Uterus (tissue), 2 donors: ENCODE measurements at regions not wholly inside any gene's neighbourhood (a gene's known extent, or its start where the extent isn't known, plus 50 kb on each side); places are given as distances from the start of the nearest gene placed in this dataset.

Experiments used
- POLR2A ChIP-seq, 2 donors: fragments of 450-650 bp; IDR thresholded peaks; one replicate each; pipeline ENCODE4 v1.6.1; 2016; ENCODE audit warnings: antibody characterized with exemption in 2 of 2, mild to moderate bottlenecking in 1 of 2, moderate library complexity in 1 of 2
- TF ChIP-seq, protein P1 (sequence below), 4 experiments: fragments of 200-600 bp in 2 of 4; fragments of 450-650 bp in 2 of 4; sonication (generic) in 2 of 4; IDR thresholded peaks; one replicate each; pipeline ENCODE4 v1.5.1; 2016 to 2019; ENCODE audit warnings: antibody characterized with exemption in 4 of 4, mild to moderate bottlenecking in 2 of 4, moderate library complexity in 1 of 4

DNA sequence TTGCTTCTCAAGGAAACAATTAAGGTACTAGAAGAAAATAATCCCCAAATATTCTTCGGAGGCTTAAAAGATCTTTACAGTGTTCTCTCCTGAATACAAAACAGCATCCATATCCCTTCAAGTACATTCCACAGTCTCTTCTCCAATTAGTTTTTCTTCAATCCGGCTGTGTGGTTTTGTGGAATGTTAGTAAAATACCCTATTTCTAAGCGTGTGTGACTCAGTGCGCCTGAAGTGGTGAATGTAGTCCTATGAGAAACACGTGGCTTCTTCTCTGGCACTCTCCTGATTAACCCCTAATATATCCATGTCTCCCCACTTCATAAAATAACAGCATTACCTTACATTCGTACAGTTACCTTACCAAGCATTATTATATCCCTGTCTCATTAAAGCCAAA lies 570.2 kb downstream of the ARL4A start:
- TF ChIP-seq, protein P1, sequence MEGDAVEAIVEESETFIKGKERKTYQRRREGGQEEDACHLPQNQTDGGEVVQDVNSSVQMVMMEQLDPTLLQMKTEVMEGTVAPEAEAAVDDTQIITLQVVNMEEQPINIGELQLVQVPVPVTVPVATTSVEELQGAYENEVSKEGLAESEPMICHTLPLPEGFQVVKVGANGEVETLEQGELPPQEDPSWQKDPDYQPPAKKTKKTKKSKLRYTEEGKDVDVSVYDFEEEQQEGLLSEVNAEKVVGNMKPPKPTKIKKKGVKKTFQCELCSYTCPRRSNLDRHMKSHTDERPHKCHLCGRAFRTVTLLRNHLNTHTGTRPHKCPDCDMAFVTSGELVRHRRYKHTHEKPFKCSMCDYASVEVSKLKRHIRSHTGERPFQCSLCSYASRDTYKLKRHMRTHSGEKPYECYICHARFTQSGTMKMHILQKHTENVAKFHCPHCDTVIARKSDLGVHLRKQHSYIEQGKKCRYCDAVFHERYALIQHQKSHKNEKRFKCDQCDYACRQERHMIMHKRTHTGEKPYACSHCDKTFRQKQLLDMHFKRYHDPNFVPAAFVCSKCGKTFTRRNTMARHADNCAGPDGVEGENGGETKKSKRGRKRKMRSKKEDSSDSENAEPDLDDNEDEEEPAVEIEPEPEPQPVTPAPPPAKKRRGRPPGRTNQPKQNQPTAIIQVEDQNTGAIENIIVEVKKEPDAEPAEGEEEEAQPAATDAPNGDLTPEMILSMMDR (IDR thresholded peaks at IDR 0.05), result no peak
- TF ChIP-seq POLR2A (IDR thresholded peaks at IDR 0.05), result no peak
